ENCODE measurements at regions not wholly inside any gene's neighbourhood (a gene's known extent, or its start where the extent isn't known, plus 50 kb on each side); places are given as distances from the start of the nearest gene placed in this dataset.
A peak's percentile ranks its signal among the peaks of the same experiment; 100 is the strongest.

- no peak overlapping the region for H3K27ac ChIP-seq
Measured at GRCh38 chr2:65640793-65641103, 208.3 kb upstream of the SPRED2 start.

GRCh38 chr2:65639156-65639864, 206.9 kb upstream of the SPRED2 start:
- TF ChIP-seq CTCF (conservative IDR thresholded peaks at IDR 0.05), result no peak
- H3K27ac ChIP-seq, result no peak overlapping the region

More at GRCh38 chr2:65640793-65641103, 208.3 kb upstream of the SPRED2 start:
- TF ChIP-seq ZFX (IDR thresholded peaks at IDR 0.05), result no peak
- peak; percentile 36 for TF ChIP-seq CTCF (conservative IDR thresholded peaks at IDR 0.05)

GRCh38 chr2:65638443-65638842, 206.0 kb upstream of the SPRED2 start:
- no peak overlapping the region for H3K27ac ChIP-seq
- no peak for TF ChIP-seq ZFX (IDR thresholded peaks at IDR 0.05)
- TF ChIP-seq CTCF (conservative IDR thresholded peaks at IDR 0.05), result peak; percentile 20

- H3K27ac ChIP-seq, result no peak overlapping the region
- TF ChIP-seq ZFX (IDR thresholded peaks at IDR 0.05) (no peak), CTCF (conservative IDR thresholded peaks at IDR 0.05) (no peak)
Measured at GRCh38 chr2:65636813-65637483, 204.5 kb upstream of the SPRED2 start.

GRCh38 chr2:65636024-65636423, 203.6 kb upstream of the SPRED2 start:
- H3K27ac ChIP-seq, result no peak overlapping the region
- TF ChIP-seq CTCF (conservative IDR thresholded peaks at IDR 0.05) (no peak), ZFX (IDR thresholded peaks at IDR 0.05) (no peak)

GRCh38 chr2:65634304-65634703, 201.9 kb upstream of the SPRED2 start:
- no peak overlapping the region for H3K27ac ChIP-seq
- TF ChIP-seq ZFX (IDR thresholded peaks at IDR 0.05) (no peak), CTCF (conservative IDR thresholded peaks at IDR 0.05) (no peak)

- TF ChIP-seq CTCF (conservative IDR thresholded peaks at IDR 0.05) (no peak), ZFX (IDR thresholded peaks at IDR 0.05) (no peak)
- H3K27ac ChIP-seq, result no peak overlapping the region
Measured at GRCh38 chr2:65630643-65631042, 198.2 kb upstream of the SPRED2 start.

Measured in C4-2B (cell line).